ENCODE measurements at regions not wholly inside any gene's neighbourhood (a gene's known extent, or its start where the extent isn't known, plus 50 kb on each side); places are given as distances from the start of the nearest gene placed in this dataset.

- no peak overlapping the region for H3K4me3 ChIP-seq
- DNase-seq (no peak), ATAC-seq (no peak)
- no peak for TF ChIP-seq POLR2A (IDR thresholded peaks at IDR 0.05)
- TF ChIP-seq CTCF (IDR thresholded peaks at IDR 0.05): no peak
- H3K27ac ChIP-seq: no peak overlapping the region
- 49 to 69% (median 57%) methylated on average over 2 of the region's 2 CpGs for WGBS, 4 donors
- H3K9me3 ChIP-seq: no peaks in the 10 kb centered on the region
- H3K27me3 ChIP-seq: no peaks in the 10 kb centered on the region
- H3K4me1 ChIP-seq: no peaks in the 10 kb centered on the region
- H3K36me3 ChIP-seq: no peaks in the 10 kb centered on the region
- intact Hi-C loops (cut with DNase I): no loop called here
Measured at GRCh38 chr14:62364161-62364560, 601.9 kb downstream of the SNAPC1 start.

GRCh38 chr14:62364800-62365280 lies 602.6 kb downstream of the SNAPC1 start:
- Histone ChIP-seq H3K4me1 (no peaks in the 10 kb centered on the region), H3K27ac (no peak overlapping the region), H3K4me3 (no peak overlapping the region), H3K27me3 (no peaks in the 10 kb centered on the region), H3K36me3 (no peaks in the 10 kb centered on the region), H3K9me3 (no peaks in the 10 kb centered on the region)
- 53 to 79% (median 64%) methylated on average over 4 of the region's 4 CpGs for WGBS, 4 donors
- DNase-seq: no peak
- intact Hi-C loops (cut with DNase I): no loop called here
- ATAC-seq: no peak
- TF ChIP-seq CTCF (IDR thresholded peaks at IDR 0.05) (no peak), POLR2A (IDR thresholded peaks at IDR 0.05) (no peak)

- TF ChIP-seq CTCF (IDR thresholded peaks at IDR 0.05) (no peak), POLR2A (IDR thresholded peaks at IDR 0.05) (no peak)
- Histone ChIP-seq H3K9me3 (no peaks in the 10 kb centered on the region), H3K4me1 (no peaks in the 10 kb centered on the region), H3K27me3 (no peaks in the 10 kb centered on the region), H3K4me3 (no peak overlapping the region), H3K36me3 (no peaks in the 10 kb centered on the region), H3K27ac (no peak overlapping the region)
- intact Hi-C loops (cut with DNase I): no loop called here
- ATAC-seq (no peak), DNase-seq (no peak)
Measured at GRCh38 chr14:62369919-62370560, 607.8 kb downstream of the SNAPC1 start.

- TF ChIP-seq CTCF (IDR thresholded peaks at IDR 0.05): no peak
- no peak for TF ChIP-seq POLR2A (IDR thresholded peaks at IDR 0.05)
- Histone ChIP-seq H3K27ac (no peak overlapping the region), H3K9me3 (peaks cover 0 to 9% (median 0%) of the 10 kb centered on the region in 12 donors), H3K36me3 (no peaks in the 10 kb centered on the region), H3K27me3 (no peaks in the 10 kb centered on the region), H3K4me1 (no peaks in the 10 kb centered on the region), H3K4me3 (no peak overlapping the region)
- ATAC-seq: no peak
- no peak for DNase-seq
- intact Hi-C loops (cut with DNase I): no loop called here
Measured at GRCh38 chr14:62373944-62374343, 611.7 kb downstream of the SNAPC1 start.

All from heart left ventricle (tissue), 16 donors.